Keratinocyte (primary cell): ENCODE measurements at regions not wholly inside any gene's neighbourhood (a gene's known extent, or its start where the extent isn't known, plus 50 kb on each side); places are given as distances from the start of the nearest gene placed in this dataset.

Experiments
- CTCF ChIP-seq, 3 experiments: IDR thresholded peaks in 1 of 3; conservative IDR thresholded peaks in 1 of 3; optimal IDR thresholded peaks in 1 of 3; 2 replicates in 2 of 3; 3 replicates in 1 of 3; pipeline versions ENCODE3 to v1.5.1; 2011; ENCODE audit warnings: low read length in 3 of 3, mild to moderate bottlenecking in 3 of 3, moderate library complexity in 2 of 3, control low read depth in 1 of 3, inconsistent platforms in 1 of 3; ENCODE audit not compliant: insufficient read depth in 2 of 3; ENCODE audit errors: extremely low read depth in 1 of 3
- EZH2 ChIP-seq: IDR thresholded peaks from one replicate; pipeline ENCODE4 v1.6.1; 2012; ENCODE audit warnings: inconsistent platforms, mild to moderate bottlenecking, low read length, moderate library complexity

- TF ChIP-seq CTCF (optimal IDR thresholded peaks at IDR 0.05 in 1 of 3, IDR thresholded peaks at IDR 0.05 in 1 of 3, conservative IDR thresholded peaks at IDR 0.05 in 1 of 3; ENCODE audit: extremely low read depth in 1 of 3, insufficient read depth in 2 of 3, low read length in 3 of 3) (no peak), EZH2 (no peak)
Measured at GRCh38 chr4:163901319-163901718, 406.8 kb downstream of the TMA16 start.
